Smooth muscle cell (in vitro differentiated cells): ENCODE measurements at regions not wholly inside any gene's neighbourhood (a gene's known extent, or its start where the extent isn't known, plus 50 kb on each side); places are given as distances from the start of the nearest gene placed in this dataset.

ENCODE experiments used
- DNase-seq: peaks from one replicate; lab custom pipeline; 2025; ENCODE audit not compliant: unreplicated experiment; lab: John Stamatoyannopoulos, UW
- H2AFZ ChIP-seq: fragments of 200-600 bp; sonication (generic); 2 replicates; pipeline ENCODE4 v1.6.0; 2016; ENCODE audit warnings: antibody characterized with exemption, low read depth, mild to moderate bottlenecking
- H3F3A ChIP-seq: fragments of 200-600 bp; sonication (generic); 2 replicates; pipeline ENCODE4 v1.6.0; 2017; ENCODE audit warnings: antibody characterized with exemption, low read depth
- H3K27ac ChIP-seq: fragments of 200-600 bp; sonication (generic); 2 replicates; pipeline ENCODE4 v1.5.1; 2016; ENCODE audit warnings: low read depth, mild to moderate bottlenecking
- H3K27me3 ChIP-seq: fragments of 200-600 bp; sonication (generic); 2 replicates; pipeline ENCODE4 v1.6.1; 2016; ENCODE audit warnings: low read depth, mild to moderate bottlenecking
- H3K36me3 ChIP-seq: fragments of 200-600 bp; sonication (generic); 2 replicates; pipeline ENCODE4 v1.5.1; 2016; ENCODE audit warnings: low read depth
- H3K4me1 ChIP-seq: fragments of 200-600 bp; sonication (generic); 2 replicates; pipeline ENCODE4 v1.5.1; 2016; ENCODE audit warnings: low read depth
- H3K4me2 ChIP-seq: fragments of 200-600 bp; sonication (generic); 2 replicates; pipeline ENCODE4 v1.6.0; 2016; ENCODE audit warnings: mild to moderate bottlenecking
- H3K4me3 ChIP-seq: fragments of 200-600 bp; sonication (generic); 2 replicates; pipeline ENCODE4 v1.5.1; 2016; ENCODE audit warnings: mild to moderate bottlenecking
- H3K79me2 ChIP-seq: fragments of 200-600 bp; sonication (generic); 2 replicates; pipeline ENCODE4 v1.6.0; 2016; ENCODE audit warnings: low read depth, mild to moderate bottlenecking
- H3K9ac ChIP-seq: fragments of 200-600 bp; sonication (generic); 2 replicates; pipeline ENCODE4 v1.6.0; 2016; ENCODE audit warnings: low read depth
- H3K9me3 ChIP-seq: fragments of 200-600 bp; sonication (generic); replicated peaks from 2 replicates; pipeline ENCODE4 v1.5.1; 2016; ENCODE audit warnings: low read depth
- H4K20me1 ChIP-seq: fragments of 200-600 bp; sonication (generic); 2 replicates; pipeline ENCODE4 v1.6.0; 2016; ENCODE audit warnings: low read depth
- WGBS: methylation state at CpG from one replicate; pipeline ENCODE4 v1.1.7; 2016; ENCODE audit warnings: low lambda C conversion rate; 5-methylcytosine and 5-hydroxymethylcytosine counted together
- TF ChIP-seq, protein P1 (sequence below): fragments of 200-600 bp; sonication (generic); IDR thresholded peaks from 2 replicates; pipeline ENCODE4 v1.5.1; 2017; ENCODE audit warnings: borderline replicate concordance, mild to moderate bottlenecking, antibody characterized with exemption; ENCODE audit not compliant: insufficient read depth, poor library complexity, severe bottlenecking

DNA sequence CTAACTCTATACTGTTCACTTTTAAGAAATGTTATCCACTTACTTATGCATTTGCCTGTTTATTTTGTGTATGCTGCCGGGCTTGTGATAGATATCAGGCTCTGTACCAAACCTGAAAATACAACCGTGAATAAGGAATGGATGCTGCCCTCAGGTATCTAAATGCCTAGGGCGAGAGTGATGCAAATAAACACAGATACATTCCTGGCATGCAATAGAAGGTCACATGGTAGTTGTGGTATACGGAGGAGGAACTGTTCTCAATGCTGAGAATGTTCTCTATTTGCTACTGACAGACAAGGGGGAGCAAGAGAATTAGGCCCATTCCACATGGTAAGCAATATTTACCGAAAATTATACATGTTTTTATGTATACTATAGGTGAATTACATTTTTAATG is 227.8 kb downstream of the ICE1 start:
- Histone ChIP-seq H3K4me2 (no peak overlapping the region), H3K27me3 (no peaks in the 10 kb centered on the region), H4K20me1 (no peaks in the 10 kb centered on the region), H3K4me1 (peaks cover 3% of the 10 kb centered on the region), H3K79me2 (no peaks in the 10 kb centered on the region), H2AFZ (no peak overlapping the region), H3K9ac (no peak overlapping the region), H3F3A (no peaks in the 10 kb centered on the region), H3K36me3 (no peaks in the 10 kb centered on the region), H3K9me3 (no peaks in the 10 kb centered on the region), H3K4me3 (no peak overlapping the region), H3K27ac (peak overlapping the region; percentile 20)
- TF ChIP-seq, protein P1, sequence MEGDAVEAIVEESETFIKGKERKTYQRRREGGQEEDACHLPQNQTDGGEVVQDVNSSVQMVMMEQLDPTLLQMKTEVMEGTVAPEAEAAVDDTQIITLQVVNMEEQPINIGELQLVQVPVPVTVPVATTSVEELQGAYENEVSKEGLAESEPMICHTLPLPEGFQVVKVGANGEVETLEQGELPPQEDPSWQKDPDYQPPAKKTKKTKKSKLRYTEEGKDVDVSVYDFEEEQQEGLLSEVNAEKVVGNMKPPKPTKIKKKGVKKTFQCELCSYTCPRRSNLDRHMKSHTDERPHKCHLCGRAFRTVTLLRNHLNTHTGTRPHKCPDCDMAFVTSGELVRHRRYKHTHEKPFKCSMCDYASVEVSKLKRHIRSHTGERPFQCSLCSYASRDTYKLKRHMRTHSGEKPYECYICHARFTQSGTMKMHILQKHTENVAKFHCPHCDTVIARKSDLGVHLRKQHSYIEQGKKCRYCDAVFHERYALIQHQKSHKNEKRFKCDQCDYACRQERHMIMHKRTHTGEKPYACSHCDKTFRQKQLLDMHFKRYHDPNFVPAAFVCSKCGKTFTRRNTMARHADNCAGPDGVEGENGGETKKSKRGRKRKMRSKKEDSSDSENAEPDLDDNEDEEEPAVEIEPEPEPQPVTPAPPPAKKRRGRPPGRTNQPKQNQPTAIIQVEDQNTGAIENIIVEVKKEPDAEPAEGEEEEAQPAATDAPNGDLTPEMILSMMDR: no peak
- 50% methylated on average over 5 of the region's 5 CpGs for WGBS
- DNase-seq: no peak

DNA sequence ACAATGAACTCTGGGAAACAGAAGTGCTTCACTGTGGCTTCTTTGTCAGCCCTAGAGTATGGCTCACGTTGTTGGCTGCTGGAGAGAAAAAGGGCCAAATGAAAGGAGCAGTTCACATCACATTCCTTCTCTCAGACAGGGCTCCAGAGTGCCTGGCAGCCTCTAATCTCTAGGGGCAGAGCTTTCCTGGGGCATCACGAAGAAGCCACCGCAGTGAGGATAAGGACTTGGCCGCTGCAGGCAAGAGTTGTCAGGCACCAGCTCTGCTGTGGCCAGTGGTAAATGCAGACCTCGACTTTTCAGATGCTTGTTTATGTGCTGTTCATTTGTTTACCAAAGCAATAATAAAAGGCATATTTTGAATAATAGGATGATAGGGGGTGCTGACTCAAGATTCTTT is 227.2 kb downstream of the ICE1 start:
- H2AFZ ChIP-seq: no peak overlapping the region
- no peaks in the 10 kb centered on the region for H3F3A ChIP-seq
- H3K4me2 ChIP-seq: no peak overlapping the region
- H3K27me3 ChIP-seq: no peaks in the 10 kb centered on the region
- WGBS: 59% methylated on average over 5 of the region's 5 CpGs
- H3K36me3 ChIP-seq: no peaks in the 10 kb centered on the region
- no peaks in the 10 kb centered on the region for H4K20me1 ChIP-seq
- H3K4me3 ChIP-seq: no peak overlapping the region
- no peaks in the 10 kb centered on the region for H3K79me2 ChIP-seq
- H3K4me1 ChIP-seq: peaks cover 3% of the 10 kb centered on the region
- TF ChIP-seq, protein P1: no peak
- H3K9me3 ChIP-seq: no peaks in the 10 kb centered on the region
- peak overlapping the region; percentile 20 for H3K27ac ChIP-seq
- H3K9ac ChIP-seq: no peak overlapping the region
- DNase-seq: no peak

DNA sequence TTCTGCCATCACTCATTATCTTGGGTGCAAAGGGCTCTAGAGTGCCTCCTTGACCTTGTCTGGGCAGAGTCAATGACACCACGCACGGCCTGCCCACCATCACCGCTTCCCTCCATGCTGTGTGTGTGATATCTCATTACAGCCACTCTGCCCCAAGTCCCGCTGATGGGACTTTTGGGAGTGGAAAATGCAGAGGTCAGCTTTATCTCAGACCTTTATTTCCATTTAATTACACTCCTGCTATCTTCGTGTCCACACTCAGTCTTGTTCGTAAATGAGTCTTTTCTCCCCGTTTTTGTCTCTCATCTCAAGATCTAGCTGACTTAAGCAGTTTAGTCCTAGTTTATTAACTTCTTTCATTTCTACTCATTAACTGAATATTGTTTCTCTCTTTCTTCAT is 226.2 kb downstream of the ICE1 start:
- Histone ChIP-seq H3K27me3 (no peaks in the 10 kb centered on the region), H3K4me2 (no peak overlapping the region), H3F3A (no peaks in the 10 kb centered on the region), H4K20me1 (no peaks in the 10 kb centered on the region), H3K9me3 (no peaks in the 10 kb centered on the region), H2AFZ (no peak overlapping the region), H3K4me1 (peaks cover 3% of the 10 kb centered on the region), H3K4me3 (no peak overlapping the region), H3K36me3 (no peaks in the 10 kb centered on the region), H3K9ac (no peak overlapping the region), H3K27ac (no peak overlapping the region), H3K79me2 (no peaks in the 10 kb centered on the region)
- 93% methylated on average over 7 of the region's 7 CpGs for WGBS
- TF ChIP-seq, protein P1: no peak
- no peak for DNase-seq

GRCh38 chr5:5645891-5646290 is 223.4 kb downstream of the ICE1 start:
- no peaks in the 10 kb centered on the region for H3K36me3 ChIP-seq
- H3K4me1 ChIP-seq: peaks cover 3% of the 10 kb centered on the region
- no peak overlapping the region for H3K27ac ChIP-seq
- DNase-seq: no peak
- H3K4me3 ChIP-seq: no peak overlapping the region
- H3K9me3 ChIP-seq: no peaks in the 10 kb centered on the region
- H3K79me2 ChIP-seq: no peaks in the 10 kb centered on the region
- no peak overlapping the region for H2AFZ ChIP-seq
- WGBS: 95% methylated on average over 5 of the region's 5 CpGs
- H3K27me3 ChIP-seq: no peaks in the 10 kb centered on the region
- TF ChIP-seq, protein P1: no peak
- no peak overlapping the region for H3K4me2 ChIP-seq
- H3K9ac ChIP-seq: no peak overlapping the region
- H3F3A ChIP-seq: no peaks in the 10 kb centered on the region
- no peaks in the 10 kb centered on the region for H4K20me1 ChIP-seq
